HG02840 (cell line): ENCODE measurements at regions not wholly inside any gene's neighbourhood (a gene's known extent, or its start where the extent isn't known, plus 50 kb on each side); places are given as distances from the start of the nearest gene placed in this dataset.
"Not testable (repeated sequence)": the region's sequence is repeated elsewhere in the genome, so short reads cannot be mapped to it uniquely, and the experiment has no call there.

Source experiments
- ATAC-seq: cut with Tn5 transposase; IDR thresholded peaks from one replicate; pipeline ENCODE4 v1.9.1; 2021; ENCODE audit warnings: mild to moderate bottlenecking, moderate library complexity, moderate number of reproducible peaks; ENCODE audit not compliant: unreplicated experiment, low FRiP score

DNA sequence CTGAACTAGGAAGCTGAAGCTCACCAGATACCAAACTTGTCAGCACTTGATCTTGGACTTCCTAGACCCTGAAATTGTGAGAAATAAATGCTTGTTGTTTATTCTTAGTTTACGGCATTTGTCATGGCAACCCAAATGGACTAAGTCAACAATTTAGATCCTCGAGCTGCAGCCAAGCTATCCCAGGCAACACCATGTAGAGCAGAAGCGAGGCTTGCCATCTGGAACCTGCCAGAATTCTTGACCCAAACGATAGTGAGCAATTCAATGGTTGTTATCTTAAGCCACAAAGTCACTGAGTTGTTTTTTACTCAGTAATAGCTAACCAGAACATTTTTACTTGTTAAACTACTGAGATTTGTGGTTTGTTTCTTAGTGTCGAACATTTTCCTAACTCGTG, 458.5 kb upstream of the FLRT2 start:
- ATAC-seq, result no peak

DNA sequence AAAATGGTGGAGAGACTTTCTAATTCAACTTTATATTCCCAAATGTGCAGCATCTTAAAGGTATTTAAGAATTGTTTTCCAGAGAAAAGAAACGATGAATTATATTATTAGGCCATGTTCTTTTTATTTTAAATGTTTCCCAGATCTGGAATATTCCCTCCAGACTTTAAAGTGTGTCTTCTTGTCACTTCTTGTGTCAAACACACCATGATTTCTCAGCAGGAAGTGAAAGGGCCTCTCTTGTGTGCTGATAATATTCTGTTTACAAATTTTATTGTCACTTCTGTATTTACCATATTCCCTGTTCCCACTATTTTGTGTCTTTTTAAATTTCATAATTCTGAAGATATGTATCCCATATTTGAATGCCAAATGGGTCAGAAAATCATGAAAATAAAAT, 455.0 kb upstream of the FLRT2 start:
- no peak for ATAC-seq

DNA sequence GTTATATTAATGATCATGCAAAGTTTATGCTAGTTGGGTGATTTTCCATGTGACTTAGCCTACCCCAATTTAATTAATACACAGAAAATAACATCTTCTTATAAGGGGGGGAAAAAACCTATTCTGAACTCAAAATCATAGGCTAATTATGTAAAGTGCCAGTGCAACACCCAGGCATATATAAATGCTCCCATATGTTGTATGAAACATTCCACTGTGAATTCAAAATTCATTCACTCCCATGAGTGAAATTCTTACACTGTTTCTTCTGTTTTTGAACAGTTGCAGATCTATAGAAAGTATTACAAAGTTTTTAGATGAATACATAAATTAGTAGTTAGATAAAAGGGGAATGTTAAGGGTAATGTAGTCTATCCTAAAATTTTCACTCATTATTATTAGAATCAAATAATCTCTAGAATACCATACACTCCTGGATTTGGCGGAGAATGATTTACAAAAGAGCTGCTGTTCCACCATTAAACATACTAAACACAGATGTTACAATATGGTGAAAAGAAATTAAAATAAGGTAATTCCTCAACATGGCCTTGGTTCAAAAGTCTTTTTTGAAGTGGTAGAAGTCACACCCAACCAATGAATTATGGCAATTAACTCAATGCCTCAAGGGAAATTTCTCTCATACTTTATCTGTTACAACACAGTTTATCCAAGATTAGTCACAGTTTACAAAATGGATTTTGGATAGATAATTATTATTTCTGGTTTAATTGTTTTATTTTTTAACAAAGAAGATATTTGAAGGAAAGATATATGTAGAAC, 454.1 kb upstream of the FLRT2 start:
- no peak for ATAC-seq

DNA sequence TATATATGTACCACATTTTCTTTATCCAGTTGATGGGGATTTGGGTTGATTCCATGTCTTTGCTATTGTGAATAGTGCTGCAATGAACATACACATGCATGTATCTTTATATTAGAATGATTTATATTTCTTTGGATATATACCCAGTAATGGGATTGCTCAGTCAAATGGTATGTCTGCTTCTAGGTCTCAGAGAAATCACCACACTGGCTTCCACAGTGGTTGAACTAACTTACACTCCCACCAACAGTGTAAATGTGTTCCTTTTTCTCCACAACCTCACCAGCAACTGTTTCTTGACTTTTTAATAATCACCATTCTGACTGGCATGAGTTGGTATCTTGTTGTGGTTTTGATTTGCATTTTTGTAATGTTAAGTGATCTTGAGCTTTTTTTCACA, 452.2 kb upstream of the FLRT2 start:
- not testable (repeated sequence) for ATAC-seq

DNA sequence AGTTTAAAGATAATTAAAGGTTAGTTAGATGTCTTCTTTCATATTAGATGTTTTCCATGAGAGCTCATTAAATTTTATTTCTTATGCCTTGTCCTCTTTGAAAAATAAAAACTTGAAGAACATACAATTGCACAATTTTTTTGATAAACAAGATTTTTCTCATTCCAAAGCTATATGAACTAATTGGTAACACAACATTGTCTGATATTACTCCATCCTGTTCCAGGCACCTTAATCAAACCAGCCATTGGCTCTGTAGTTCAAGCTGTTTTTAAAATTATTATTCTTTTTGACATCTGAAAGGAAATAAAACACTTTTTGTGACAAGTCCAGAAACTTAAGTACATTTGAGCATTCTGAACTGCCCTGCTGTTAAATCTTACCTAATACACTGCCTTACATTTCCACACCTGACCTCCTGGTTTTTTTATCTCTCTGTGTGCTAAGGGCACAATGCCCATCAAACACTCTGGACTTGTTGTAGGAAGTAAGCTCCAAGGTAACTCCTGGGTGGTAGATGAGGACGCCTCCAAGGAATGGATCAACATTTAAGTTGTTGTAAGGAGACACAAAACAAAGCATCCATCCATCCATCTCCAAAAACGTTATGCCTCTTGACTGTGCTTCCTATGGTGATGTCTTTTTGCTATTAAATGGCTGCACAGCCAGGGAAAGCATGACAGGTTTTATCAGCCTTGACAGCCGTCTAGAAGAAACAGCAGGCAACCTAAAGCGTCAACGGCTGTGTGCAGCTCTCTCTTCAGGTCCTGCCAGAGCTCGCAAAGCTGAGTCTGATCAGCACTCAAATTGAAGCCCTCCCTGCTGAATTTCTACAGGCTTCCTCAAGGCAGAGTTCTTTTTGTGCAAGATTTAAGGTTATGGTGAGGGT, 449.9 kb upstream of the FLRT2 start:
- ATAC-seq, result no peak

DNA sequence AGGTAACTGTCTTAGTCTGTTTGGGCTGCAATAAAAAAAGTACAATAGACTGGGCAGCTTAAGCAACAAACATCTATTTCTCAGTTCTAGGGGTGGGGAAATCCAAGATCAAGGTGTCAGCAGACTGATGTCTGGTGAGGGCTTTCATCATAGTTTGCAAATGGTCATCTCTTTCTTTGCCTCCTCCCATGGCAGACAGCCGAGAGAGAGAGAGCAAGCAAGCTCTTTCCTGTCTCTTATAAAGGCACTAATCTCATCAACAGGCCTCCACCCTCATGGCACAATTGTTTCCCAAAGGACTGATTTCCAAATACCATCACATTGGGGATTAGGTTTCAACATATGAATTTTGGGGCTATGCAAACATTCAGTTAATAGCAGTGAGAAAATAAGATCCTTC, 445.6 kb upstream of the FLRT2 start:
- ATAC-seq, result no peak

DNA sequence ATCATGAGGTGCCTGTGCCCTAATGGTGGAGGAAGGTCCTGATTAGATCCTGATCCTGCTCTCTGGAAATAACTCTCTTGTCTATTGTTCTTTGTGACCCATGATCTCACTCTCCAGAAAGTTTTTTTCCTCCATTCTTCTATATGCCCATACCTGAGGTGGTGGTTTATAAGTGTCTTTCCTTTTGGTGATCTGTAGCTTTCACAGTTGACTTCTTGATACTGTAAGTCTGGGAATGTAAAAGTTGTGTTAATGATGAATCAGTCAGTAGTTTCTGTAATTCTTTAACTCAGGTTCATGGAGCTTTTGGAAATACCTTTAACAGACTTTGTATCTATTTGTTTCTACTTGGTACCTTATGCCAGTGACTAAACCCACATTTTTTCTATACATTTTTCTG, 444.0 kb upstream of the FLRT2 start:
- no peak for ATAC-seq

DNA sequence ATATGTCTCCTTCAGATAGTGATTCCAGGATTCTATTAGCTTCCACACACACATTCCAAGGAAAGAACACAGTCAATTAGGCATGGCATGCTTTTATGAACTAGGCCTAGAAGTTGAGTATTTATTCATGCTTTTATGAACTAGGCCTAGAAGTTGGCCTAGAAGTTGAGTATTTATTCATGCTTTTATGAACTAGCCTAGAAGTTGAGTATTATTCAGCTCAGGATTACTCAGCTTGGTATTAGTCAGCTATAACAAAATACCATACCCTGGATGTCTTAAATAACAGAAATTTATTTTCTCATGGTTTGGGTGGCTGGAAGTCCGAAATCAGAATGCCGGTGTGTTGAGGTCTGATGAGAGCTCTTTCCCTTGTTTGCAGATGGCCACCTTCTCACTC, 442.7 kb upstream of the FLRT2 start:
- no peak for ATAC-seq

DNA sequence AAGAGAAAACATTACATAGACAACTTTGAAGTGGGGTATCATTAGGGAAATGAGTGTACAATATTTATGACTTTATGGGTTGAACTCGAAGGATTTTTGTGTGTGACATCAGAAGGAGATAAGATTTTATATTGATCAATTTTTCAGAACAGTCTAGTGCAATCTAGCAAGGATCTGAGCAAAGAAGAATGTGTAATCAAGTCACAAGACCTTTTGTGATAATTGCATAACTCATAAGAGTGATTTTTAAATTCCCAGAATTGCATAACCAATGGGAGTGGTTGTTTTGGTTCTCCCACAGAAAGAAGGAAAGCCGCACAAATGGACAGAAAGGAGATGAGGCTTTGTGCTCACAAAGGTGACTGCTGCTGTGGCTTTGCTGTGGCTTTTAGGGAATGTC, 441.8 kb upstream of the FLRT2 start:
- ATAC-seq, result no peak

DNA sequence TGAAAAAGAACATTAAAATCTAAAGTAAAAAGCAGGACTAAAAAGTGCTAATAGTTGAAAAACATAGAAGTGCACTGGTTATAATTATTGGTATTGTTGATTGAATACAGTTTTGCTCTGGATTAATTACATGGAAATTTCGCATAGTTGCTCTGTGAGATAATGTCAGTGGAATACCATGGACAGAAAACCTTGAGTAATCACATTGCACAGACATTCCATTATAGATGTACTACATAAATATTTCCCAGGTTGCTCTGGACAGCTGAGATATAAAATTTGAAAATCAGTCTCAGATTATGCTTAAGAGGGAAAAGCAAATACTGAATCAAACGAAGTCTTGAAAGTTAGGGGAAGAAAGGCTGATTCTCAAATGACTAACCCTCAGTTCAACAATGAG, 439.3 kb upstream of the FLRT2 start:
- ATAC-seq, result no peak

DNA sequence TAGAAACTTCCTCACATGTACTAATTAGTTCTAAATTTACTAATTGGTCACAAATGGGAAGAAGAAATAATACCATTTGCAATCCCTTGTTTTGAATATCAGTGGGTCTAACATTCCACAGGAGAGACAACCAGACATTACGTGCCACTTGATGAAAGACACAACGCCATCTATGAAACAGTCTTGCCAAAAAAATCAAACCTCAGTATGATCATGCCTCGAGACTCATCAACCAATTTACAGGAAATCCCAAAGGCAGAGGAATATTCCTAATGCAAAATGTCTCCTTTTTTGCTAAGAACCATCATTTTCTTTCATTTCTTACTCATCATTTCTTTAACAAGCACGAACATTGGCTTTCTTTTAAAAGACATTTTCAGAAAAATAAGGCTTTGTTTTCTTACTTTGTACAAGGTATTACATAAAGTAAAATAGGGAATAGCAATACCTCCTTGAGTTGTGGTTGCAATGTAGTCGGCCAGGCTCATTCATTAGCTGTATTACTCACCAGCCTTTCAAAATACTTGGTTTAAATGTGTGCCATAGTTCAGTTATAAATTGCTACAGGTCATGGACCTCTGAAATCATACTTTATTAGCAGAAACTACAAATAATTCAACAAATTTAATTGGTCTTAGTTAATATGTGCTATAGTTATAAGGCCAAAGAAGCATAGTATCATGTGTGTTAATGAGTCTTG, 436.2 kb upstream of the FLRT2 start:
- no peak for ATAC-seq

DNA sequence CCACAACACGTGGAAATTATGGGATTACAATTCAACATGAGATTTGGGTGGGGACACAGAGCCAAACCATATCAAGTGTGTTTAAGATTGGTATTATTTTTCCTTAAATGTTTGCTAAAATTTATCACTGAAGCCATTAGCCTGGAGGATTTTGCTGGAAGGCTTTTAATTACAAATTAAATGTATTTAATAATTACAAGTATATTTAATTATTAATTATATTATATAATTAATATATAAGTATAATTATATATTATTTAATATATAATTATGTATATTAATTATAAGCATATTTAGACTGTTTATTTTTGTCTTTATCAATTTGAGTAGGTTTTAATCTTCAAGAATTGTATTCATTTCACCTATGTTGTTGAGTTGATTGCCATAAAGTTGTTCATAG, 427.4 kb upstream of the FLRT2 start:
- ATAC-seq, result no peak

DNA sequence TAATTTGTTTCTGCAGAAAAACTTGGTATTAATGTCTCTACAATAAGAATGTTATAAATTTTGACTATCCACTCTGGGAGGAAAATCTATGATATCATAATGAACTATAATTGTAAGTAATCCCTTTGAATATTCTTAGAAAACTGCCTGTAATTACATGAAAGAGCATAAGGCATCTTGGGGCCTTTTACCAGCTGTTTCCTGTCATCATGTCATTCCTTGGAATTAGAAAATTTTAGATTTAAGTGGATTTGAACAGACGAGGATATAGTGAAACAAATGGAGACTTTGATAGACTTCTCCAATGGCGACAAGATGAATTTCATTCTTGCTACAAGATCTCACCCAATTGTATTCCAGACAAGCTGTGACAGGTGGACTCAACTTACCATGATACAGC, 423.4 kb upstream of the FLRT2 start:
- ATAC-seq, result no peak

DNA sequence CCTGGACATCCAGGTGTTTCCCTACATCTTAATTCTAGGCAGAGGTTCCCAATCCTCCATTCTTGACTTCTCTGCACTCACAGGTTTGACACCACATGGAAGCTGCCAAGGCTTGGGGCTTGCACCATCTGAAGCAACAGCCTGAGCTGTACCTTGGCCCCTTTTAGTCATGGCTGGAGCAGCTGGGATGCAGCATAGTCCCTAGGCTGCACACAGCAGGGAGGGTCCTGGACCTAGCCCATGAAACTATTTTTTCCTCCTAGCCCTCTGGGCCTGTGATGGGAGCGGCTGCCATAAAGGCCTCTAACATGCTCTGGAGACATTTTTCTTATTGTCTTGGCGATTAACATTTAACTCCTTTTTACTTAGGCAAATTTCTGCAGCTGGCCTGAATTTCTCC, 417.2 kb upstream of the FLRT2 start:
- ATAC-seq, result no peak

DNA sequence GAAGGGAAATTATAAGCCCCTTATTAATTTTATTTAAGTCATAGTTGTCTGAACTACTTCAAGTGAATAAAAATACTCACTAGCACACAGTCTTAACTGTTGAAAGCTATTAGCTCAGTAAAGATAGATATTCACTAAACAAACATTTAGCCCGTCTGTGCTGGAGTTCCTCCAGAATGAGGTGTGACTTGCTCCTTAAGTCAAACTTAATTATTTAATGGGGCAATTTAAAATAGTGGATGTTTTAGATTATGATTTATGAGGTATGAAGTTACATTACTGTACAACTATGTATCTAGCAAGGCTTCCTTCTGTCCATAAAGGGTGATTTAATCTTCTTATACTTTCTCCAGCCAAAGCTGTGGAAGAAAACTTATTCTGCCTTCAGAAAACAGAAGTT, 414.0 kb upstream of the FLRT2 start:
- no peak for ATAC-seq

DNA sequence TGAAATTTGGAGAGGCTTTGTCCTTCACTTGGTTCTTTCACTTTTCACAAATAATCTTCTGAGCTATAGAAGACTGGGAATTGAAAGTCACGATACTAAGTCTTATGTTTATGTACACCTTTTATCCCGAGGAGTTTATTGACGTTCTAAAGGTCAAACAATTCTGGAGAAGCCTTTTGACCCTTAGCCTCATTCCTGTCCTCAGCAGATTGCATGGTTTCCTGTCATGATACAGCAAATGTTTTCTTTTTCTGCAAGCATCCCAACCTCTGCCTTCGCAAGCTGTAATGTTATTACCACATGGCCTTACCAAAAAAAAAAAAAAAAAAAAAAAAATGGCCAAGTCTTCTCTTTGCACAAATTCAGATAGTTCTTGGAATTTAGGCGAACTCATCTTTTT, 411.7 kb upstream of the FLRT2 start:
- no peak for ATAC-seq

DNA sequence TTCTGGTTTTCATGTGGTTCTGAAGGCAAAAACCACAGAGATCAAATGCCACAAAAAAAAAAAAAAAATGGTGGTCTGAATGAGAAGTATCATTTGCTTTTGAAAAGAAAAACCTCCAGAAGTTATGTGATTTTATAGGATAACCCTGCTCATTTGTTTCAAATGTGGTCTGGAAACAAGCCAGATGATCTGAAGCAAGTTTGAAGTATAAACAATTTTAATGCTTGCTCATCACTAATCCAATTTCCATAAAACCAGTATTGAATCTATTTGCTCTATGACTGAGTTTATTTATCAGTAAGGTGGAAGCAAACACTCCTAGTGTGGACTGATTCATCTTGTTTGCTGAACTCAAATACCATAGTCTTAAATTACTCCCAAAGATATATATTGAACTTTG, 407.3 kb upstream of the FLRT2 start:
- ATAC-seq, result no peak

DNA sequence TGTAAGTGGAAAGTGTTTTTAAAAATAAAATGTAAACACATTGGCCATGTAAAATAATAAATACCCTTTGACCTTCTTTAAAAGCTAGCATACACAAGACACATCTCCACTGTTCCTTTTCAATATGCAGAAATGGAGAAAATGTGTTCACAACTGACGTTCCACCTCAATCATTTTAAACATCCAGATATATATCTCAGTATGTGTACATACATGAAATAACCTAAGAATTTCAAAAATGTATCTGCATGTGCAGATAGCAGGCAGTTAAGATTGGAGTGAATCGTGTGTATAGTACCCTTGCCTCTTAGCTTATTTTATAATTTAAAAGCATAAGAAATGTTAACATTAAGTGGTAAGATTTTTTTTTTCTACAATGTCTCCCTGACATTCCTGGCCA, 406.2 kb upstream of the FLRT2 start:
- no peak for ATAC-seq

DNA sequence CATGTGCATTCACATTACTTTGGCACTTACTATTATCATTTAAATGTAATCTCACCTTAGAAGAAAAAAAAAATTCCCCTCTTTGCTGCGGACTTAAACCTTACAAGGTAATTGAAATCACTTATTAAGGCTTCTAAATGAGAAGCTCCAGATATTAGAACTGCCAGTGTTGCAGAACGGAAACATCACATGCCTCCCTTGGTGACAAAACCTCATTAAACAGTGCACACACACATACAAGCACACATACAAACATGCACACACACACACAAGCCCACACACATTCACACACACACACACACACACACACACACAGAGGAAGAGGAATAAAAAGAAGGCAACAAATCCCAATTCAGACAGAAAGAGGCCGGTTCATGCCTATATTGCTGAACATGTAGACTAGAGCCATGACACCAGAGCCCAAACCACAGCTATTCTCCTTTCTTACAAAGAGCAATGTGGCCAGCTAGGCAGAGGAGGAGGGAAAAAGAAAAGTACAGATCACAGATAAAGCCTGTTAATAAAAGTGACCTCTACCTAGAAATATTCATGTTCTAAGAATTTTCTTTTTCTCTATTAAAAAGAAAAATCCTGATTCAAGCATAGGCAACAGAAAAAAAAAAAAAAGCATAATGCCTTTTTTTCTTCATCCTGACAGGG, 405.2 kb upstream of the FLRT2 start:
- ATAC-seq, result no peak

DNA sequence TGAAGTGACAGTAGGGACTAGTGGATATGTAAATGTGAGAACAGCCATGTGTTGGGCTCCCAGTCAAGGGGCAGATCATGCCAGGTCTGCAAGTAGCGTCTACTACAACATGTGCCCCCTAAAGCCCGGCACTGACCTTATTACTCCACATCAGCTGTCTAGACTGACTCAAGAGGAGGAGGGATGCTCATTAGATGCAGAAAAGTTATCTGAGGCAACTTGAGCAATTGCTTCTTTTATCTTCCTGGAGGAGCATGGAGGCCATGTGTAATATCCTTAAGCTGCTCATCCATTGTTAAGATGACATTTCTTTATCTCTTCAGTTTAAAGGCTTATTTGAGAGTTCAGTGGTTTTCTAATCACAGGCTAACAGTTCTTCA, 404.7 kb upstream of the FLRT2 start:
- no peak for ATAC-seq

DNA sequence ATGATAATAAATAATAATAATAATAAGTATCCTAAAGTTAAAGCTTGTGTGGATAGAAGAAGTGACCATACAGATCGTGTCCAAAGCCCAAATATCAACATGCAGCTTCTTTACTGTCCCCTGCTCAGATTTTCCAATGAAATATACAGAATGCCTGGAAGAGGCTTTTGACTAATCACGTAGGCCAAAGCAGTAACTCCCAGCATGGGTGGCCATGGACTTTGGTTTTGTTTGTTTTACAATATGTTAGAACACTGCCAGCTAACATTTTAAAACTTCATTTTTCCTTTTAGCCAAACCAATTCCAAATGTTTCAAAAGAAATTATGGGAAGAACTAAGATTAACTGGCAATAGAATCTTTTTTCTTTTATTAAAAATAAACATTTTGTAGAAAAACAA, 400.0 kb upstream of the FLRT2 start:
- ATAC-seq, result no peak
